Retinal pigment epithelial cell (primary cell): ENCODE measurements at regions not wholly inside any gene's neighbourhood (a gene's known extent, or its start where the extent isn't known, plus 50 kb on each side); places are given as distances from the start of the nearest gene placed in this dataset.

ENCODE experiments used
- DNase-seq: peaks from one replicate; pipeline ENCODE4 v3.0.0-alpha.2; 2010; ENCODE audit warnings: low read depth
- H3K4me3 ChIP-seq: 2 replicates; pipeline ENCODE4 v1.5.1; 2011; ENCODE audit warnings: mild to moderate bottlenecking, low read length, control low read depth, moderate library complexity
- TF ChIP-seq, protein P1 (sequence below): conservative IDR thresholded peaks from 2 replicates; pipeline ENCODE4 v1.5.1; 2011; ENCODE audit warnings: low read depth, low read length, control low read depth, inconsistent platforms

DNA sequence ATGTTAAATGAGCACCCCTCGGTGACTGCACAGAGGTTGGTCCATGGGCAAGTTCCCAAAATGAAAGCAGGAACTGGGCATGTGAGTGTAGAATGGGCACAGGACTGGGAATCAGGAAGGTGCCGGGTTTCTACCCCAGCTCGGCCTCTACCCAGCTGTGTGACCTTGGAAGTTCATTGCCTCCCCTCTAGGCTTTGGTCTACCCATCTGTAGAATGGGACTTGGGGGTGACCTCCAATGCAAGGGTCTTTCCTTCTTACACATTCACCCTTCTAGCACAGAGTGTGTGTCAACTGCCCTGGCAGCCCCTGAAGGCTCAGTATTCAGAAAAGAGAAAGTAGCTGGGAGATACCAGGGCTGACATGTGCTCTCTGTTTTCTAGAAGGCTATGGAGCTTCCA is 72.3 kb upstream of the PIAS1 start:
- TF ChIP-seq, protein P1, sequence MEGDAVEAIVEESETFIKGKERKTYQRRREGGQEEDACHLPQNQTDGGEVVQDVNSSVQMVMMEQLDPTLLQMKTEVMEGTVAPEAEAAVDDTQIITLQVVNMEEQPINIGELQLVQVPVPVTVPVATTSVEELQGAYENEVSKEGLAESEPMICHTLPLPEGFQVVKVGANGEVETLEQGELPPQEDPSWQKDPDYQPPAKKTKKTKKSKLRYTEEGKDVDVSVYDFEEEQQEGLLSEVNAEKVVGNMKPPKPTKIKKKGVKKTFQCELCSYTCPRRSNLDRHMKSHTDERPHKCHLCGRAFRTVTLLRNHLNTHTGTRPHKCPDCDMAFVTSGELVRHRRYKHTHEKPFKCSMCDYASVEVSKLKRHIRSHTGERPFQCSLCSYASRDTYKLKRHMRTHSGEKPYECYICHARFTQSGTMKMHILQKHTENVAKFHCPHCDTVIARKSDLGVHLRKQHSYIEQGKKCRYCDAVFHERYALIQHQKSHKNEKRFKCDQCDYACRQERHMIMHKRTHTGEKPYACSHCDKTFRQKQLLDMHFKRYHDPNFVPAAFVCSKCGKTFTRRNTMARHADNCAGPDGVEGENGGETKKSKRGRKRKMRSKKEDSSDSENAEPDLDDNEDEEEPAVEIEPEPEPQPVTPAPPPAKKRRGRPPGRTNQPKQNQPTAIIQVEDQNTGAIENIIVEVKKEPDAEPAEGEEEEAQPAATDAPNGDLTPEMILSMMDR: no peak
- no peak overlapping the region for H3K4me3 ChIP-seq
- no peak for DNase-seq

DNA sequence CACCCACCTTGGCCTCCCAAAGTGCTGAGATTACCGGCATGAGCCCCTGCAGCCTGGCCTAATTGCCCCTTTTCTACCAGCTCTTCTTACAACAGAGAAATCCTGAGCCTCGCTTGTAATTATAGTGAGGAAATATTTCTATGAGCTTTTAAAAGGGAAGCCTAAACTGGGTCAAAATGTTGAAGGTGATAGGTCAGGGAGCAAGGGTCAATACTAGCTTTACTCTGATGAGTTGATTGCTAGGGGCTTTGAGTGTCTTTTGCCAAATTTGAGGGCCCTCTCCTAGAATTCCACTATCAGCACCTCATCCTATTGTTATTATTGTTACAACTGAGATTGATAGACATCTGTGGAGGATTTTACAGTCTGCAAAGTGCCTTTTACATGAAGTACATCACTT is 62.4 kb upstream of the PIAS1 start:
- no peak overlapping the region for H3K4me3 ChIP-seq
- TF ChIP-seq, protein P1: no peak
- DNase-seq: no peak

DNA sequence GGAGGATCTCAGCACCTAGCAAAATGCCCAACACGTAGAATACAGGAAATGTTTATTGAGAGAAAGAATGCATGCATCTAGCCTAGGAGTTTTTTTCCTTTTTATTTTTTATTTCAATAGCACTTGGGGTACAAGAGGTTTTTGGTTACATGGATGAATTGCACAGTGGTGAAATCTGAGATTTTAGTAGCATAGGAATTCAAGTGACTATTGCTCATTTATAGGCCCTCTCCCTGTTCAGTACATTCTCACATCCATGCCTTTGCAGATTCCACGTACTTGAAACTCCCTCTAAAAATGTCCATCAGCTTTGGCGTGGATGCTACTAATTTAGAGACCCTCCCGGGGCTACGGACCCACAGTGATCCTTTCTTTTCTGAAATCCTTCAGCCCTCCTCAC is 61.7 kb upstream of the PIAS1 start:
- no peak for DNase-seq
- H3K4me3 ChIP-seq: no peak overlapping the region
- TF ChIP-seq, protein P1: no peak

DNA sequence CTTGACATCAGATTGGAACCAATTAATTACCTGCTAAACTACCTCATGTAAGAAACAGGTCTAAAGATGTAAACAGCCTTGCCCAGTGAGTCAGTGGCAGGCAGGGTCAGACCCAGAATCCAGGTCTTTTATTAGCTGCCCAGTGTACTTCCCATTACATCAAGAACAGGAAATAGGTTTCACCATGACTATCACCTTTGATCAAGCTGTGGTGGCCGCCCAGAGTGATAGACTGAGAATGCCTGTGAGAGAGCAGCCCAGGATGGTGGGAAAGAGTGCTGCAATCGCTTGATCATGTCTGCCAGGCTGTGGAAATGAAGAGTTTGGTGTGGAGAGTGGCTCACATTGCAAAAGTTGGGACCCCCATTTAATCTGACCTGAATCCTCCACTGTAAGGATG is 61.3 kb upstream of the PIAS1 start:
- H3K4me3 ChIP-seq: no peak overlapping the region
- no peak for DNase-seq
- TF ChIP-seq, protein P1: no peak

DNA sequence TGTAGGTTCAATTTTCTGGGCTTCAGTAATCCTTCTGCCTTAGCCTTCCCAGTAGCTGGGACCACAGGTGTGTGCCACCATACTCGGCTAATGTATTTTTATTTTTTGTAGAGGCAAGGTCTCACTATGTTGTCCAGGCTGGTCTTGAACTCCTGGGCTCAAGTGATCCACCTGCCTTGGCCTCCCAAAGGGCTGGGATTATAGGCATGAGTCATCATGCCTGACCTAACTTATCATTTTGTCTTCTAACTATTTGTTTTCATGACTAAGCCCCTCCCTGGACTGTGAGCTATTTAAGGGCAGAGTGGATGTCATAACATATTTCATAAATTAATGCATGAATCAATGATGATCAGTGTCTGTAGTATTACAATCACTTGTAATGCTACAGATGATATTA is 56.1 kb upstream of the PIAS1 start:
- no peak overlapping the region for H3K4me3 ChIP-seq
- TF ChIP-seq, protein P1: no peak
- DNase-seq: no peak

DNA sequence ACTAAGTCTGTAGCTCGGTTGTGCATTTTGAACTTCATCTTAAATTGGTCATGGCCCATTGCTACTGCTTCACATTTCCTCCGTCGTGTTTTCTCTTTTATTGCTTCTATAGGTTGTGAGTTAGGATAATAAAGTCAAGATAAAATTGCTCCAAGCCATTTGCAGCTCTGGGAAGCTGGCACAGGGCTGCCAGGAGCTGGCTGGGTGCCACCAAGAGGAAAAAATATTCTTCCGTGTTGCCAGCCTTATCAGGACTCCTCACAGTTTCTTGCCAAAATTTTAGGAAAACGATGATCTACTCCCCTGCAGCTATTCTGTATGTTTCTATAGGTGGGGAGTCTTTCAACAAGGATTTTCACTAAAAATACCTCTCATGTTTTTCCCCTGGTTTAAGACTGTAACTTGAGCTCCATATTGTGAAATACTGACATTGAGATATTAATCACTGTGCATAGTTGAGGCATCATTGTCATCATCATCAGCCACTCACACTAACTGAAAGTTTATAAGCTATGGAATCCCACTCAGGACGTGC is 55.4 kb upstream of the PIAS1 start:
- H3K4me3 ChIP-seq: no peak overlapping the region
- DNase-seq: no peak
- TF ChIP-seq, protein P1: no peak

DNA sequence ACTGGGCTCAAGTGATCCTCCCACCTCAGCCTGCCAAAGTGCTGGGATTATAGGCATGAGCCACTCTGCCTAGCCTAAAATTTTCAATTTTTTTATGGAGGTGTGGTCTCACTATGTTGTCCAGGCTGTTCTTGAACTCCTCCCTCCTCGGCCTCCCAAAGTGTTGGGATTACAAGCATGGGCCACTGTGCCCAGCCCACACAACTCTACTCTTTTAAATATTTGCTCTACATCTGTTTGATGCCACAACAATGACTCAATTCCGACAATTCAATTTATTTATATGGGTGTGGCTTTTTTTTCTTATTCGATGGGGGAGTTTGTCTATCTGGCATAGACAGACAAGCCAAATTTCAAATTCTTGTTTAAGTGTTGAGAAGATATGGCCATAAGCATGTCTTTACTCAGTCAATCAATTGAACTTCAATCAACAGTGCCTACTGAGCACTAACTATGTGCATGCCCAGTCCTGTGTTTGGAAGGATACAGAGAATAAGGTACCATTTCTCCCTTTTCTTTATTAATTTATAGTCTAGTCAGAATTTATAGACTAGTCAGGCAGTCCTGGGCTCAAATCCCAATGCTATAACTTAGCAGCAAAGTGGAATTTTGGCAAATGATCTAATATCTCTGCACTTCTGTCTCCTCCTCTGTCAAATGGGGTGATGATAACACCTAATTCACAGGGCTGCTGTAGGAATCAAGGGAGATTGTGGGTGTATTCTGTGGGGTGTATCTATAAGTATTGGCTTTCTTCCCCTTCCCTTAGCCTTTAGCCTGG is 54.6 kb upstream of the PIAS1 start:
- TF ChIP-seq, protein P1: no peak
- no peak for DNase-seq
- H3K4me3 ChIP-seq: no peak overlapping the region
